H54 (cell line): ENCODE measurements at regions not wholly inside any gene's neighbourhood (a gene's known extent, or its start where the extent isn't known, plus 50 kb on each side); places are given as distances from the start of the nearest gene placed in this dataset.

Experiments
- DNase-seq: peaks from one replicate; pipeline ENCODE4 v3.0.0; 2011; ENCODE audit warnings: low spot score, mixed read lengths; ENCODE audit not compliant: insufficient read length
- FAIRE-seq: peaks from 3 replicates; lab custom pipeline; 2011; peaks lifted over from hg19 to GRCh38; lab: Jason Lieb, UNC
- POLR2A ChIP-seq: IDR thresholded peaks from 2 replicates; pipeline ENCODE4 v1.6.1; 2011; ENCODE audit warnings: low read depth, mild to moderate bottlenecking, low read length

GRCh38 chr2:7771781-7772180, 854.6 kb downstream of the RNF144A start:
- no peak for DNase-seq
- FAIRE-seq: no peak
- no peak for TF ChIP-seq POLR2A

GRCh38 chr2:7773362-7774360, 856.4 kb downstream of the RNF144A start:
- no peak for DNase-seq
- no peak for FAIRE-seq

GRCh38 chr2:7774481-7774880, 857.3 kb downstream of the RNF144A start:
- TF ChIP-seq POLR2A: no peak
- DNase-seq: no peak
- no peak for FAIRE-seq

More at GRCh38 chr2:7773362-7774360, 856.4 kb downstream of the RNF144A start:
- TF ChIP-seq POLR2A: no peak

- DNase-seq: no peak
- no peak for FAIRE-seq
- TF ChIP-seq POLR2A: no peak
Measured at GRCh38 chr2:7777668-7778067, 860.5 kb downstream of the RNF144A start.

GRCh38 chr2:7780321-7780720, 863.1 kb downstream of the RNF144A start:
- DNase-seq: no peak
- FAIRE-seq: no peak
- no peak for TF ChIP-seq POLR2A

GRCh38 chr2:7785700-7786099, 868.5 kb downstream of the RNF144A start:
- TF ChIP-seq POLR2A: no peak
- DNase-seq: no peak
- FAIRE-seq: no peak

- FAIRE-seq: no peak
- TF ChIP-seq POLR2A: no peak
- no peak for DNase-seq
Measured at GRCh38 chr2:7788736-7789135, 871.5 kb downstream of the RNF144A start.

GRCh38 chr2:7792031-7792651, 874.9 kb downstream of the RNF144A start:
- DNase-seq (no peak), FAIRE-seq (no peak)
- TF ChIP-seq POLR2A: no peak

- no peak for DNase-seq
- TF ChIP-seq POLR2A: no peak
- no peak for FAIRE-seq
Measured at GRCh38 chr2:7795778-7796563, 878.8 kb downstream of the RNF144A start.

GRCh38 chr2:7800031-7800430, 881.8 kb upstream of the ID2 start:
- FAIRE-seq (no peak), DNase-seq (no peak)
- TF ChIP-seq POLR2A: no peak

- TF ChIP-seq POLR2A: no peak
- FAIRE-seq: no peak
- DNase-seq: no peak
Measured at GRCh38 chr2:7801212-7801611, 880.6 kb upstream of the ID2 start.

GRCh38 chr2:7803515-7803914, 878.3 kb upstream of the ID2 start:
- no peak for TF ChIP-seq POLR2A
- FAIRE-seq: no peak
- no peak for DNase-seq

GRCh38 chr2:7809640-7810039, 872.2 kb upstream of the ID2 start:
- DNase-seq (no peak), FAIRE-seq (no peak)
- TF ChIP-seq POLR2A: no peak

GRCh38 chr2:7811073-7811472, 870.8 kb upstream of the ID2 start:
- DNase-seq (no peak), FAIRE-seq (no peak)
- TF ChIP-seq POLR2A: no peak
